Esophagus muscularis mucosa (tissue), 3 donors: ENCODE measurements at regions not wholly inside any gene's neighbourhood (a gene's known extent, or its start where the extent isn't known, plus 50 kb on each side); places are given as distances from the start of the nearest gene placed in this dataset.

Source experiments
- POLR2A ChIP-seq: fragments of 450-650 bp; IDR thresholded peaks from one replicate; pipeline ENCODE4 v1.6.1; 2017; ENCODE audit warnings: antibody characterized with exemption, moderate library complexity, mild to moderate bottlenecking, low read depth
- TF ChIP-seq, protein P1 (sequence below), 3 experiments: fragments of 200-600 bp in 2 of 3; fragments of 450-650 bp in 1 of 3; sonication (generic) in 2 of 3; IDR thresholded peaks; one replicate each; pipeline ENCODE4 v1.5.1; 2017 to 2019; ENCODE audit warnings: antibody characterized with exemption in 3 of 3, mild to moderate bottlenecking in 2 of 3, moderate library complexity in 1 of 3

DNA sequence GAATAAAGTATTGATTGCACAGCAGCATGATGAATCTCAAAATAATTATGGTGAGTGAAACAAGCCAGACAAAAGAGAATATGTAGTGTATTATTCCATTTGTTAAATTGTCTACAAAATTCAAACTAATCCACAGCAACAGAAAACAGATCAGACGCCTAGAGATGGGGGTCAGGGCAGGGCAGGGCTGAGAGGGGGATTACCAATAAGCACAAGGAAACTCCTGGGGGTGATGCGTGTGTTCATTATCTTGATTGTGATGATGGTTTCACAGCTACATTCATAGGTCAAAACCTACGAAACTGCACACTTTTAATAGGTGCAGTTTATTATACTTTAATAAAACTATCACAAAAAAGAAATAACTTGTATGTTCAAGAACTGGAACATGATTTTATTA, 132.7 kb upstream of the CDK6 start:
- TF ChIP-seq, protein P1, sequence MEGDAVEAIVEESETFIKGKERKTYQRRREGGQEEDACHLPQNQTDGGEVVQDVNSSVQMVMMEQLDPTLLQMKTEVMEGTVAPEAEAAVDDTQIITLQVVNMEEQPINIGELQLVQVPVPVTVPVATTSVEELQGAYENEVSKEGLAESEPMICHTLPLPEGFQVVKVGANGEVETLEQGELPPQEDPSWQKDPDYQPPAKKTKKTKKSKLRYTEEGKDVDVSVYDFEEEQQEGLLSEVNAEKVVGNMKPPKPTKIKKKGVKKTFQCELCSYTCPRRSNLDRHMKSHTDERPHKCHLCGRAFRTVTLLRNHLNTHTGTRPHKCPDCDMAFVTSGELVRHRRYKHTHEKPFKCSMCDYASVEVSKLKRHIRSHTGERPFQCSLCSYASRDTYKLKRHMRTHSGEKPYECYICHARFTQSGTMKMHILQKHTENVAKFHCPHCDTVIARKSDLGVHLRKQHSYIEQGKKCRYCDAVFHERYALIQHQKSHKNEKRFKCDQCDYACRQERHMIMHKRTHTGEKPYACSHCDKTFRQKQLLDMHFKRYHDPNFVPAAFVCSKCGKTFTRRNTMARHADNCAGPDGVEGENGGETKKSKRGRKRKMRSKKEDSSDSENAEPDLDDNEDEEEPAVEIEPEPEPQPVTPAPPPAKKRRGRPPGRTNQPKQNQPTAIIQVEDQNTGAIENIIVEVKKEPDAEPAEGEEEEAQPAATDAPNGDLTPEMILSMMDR (IDR thresholded peaks at IDR 0.05) = no peak
- TF ChIP-seq POLR2A = no peak
